ENCODE measurements at regions not wholly inside any gene's neighbourhood (a gene's known extent, or its start where the extent isn't known, plus 50 kb on each side); places are given as distances from the start of the nearest gene placed in this dataset.

DNA sequence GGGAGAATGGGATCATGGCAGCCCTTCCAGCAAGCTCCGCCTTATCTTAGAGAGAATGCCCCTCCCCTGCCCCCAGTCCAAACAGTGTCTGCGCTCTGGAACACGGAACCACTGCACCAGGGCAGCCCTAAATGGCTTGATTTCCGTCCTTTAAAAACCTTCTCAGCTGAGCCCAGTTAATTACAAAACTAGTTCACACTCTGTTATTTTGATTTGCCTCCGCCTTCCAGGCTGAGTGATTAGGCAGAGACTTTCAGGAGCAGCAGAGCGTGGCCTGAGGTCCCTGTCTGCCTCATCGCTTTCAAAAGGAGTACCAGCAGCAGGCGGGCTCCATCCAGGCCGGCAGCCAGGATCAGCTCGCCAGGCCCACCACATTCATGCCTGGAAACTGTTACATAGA, 313.0 kb downstream of the BRD1 start:
- TF ChIP-seq EZH2phosphoT487 (conservative IDR thresholded peaks at IDR 0.05; ENCODE audit: low read length): no peak
- TF ChIP-seq, protein P1, sequence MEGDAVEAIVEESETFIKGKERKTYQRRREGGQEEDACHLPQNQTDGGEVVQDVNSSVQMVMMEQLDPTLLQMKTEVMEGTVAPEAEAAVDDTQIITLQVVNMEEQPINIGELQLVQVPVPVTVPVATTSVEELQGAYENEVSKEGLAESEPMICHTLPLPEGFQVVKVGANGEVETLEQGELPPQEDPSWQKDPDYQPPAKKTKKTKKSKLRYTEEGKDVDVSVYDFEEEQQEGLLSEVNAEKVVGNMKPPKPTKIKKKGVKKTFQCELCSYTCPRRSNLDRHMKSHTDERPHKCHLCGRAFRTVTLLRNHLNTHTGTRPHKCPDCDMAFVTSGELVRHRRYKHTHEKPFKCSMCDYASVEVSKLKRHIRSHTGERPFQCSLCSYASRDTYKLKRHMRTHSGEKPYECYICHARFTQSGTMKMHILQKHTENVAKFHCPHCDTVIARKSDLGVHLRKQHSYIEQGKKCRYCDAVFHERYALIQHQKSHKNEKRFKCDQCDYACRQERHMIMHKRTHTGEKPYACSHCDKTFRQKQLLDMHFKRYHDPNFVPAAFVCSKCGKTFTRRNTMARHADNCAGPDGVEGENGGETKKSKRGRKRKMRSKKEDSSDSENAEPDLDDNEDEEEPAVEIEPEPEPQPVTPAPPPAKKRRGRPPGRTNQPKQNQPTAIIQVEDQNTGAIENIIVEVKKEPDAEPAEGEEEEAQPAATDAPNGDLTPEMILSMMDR (IDR thresholded peaks at IDR 0.05; ENCODE audit: insufficient read depth, low read length, poor library complexity, severe bottlenecking): no peak
